H1 (cell line): ENCODE measurements at regions not wholly inside any gene's neighbourhood (a gene's known extent, or its start where the extent isn't known, plus 50 kb on each side); places are given as distances from the start of the nearest gene placed in this dataset.

ENCODE experiments used
- BCL11A ChIP-seq, 2 experiments: IDR thresholded peaks; one replicate each; pipeline ENCODE4 v1.6.1; 2011; ENCODE audit warnings: low read depth in 2 of 2, low read length in 2 of 2, mild to moderate bottlenecking in 2 of 2
- JUN ChIP-seq: IDR thresholded peaks from 2 replicates; pipeline ENCODE4 v1.6.1; 2011; ENCODE audit warnings: low read depth, mild to moderate bottlenecking, improper control_type of control experiment, low read length
- POLR2AphosphoS5 ChIP-seq: IDR thresholded peaks from 2 replicates; pipeline ENCODE4 v1.6.1; 2011; ENCODE audit warnings: low read depth, low read length
- RBBP5 ChIP-seq: IDR thresholded peaks from 2 replicates; pipeline ENCODE4 v1.7.1; 2012; ENCODE audit warnings: low read depth, mild to moderate bottlenecking, inconsistent platforms, low read length, moderate library complexity, borderline replicate concordance
- TF ChIP-seq, protein P1 (sequence below): IDR thresholded peaks from 2 replicates; pipeline ENCODE4 v1.6.1; 2012; ENCODE audit warnings: inconsistent platforms
- TF ChIP-seq, protein P2 (sequence below), 3 experiments: IDR thresholded peaks; 1 replicate in 2 of 3; 2 replicates in 1 of 3; pipeline versions ENCODE4 v1.5.1 to v1.6.1; 2011; ENCODE audit warnings: low read length in 3 of 3, mild to moderate bottlenecking in 3 of 3, inconsistent platforms in 2 of 3, low read depth in 1 of 3, moderate library complexity in 1 of 3; ENCODE audit not compliant: insufficient read depth in 1 of 3; ENCODE audit errors: control extremely low read depth in 1 of 3
- TF ChIP-seq, protein P3 (sequence below): IDR thresholded peaks from 2 replicates; pipeline ENCODE4 v1.6.1; 2011; ENCODE audit warnings: low read depth, mild to moderate bottlenecking, low read length; ENCODE audit not compliant: insufficient read depth

DNA sequence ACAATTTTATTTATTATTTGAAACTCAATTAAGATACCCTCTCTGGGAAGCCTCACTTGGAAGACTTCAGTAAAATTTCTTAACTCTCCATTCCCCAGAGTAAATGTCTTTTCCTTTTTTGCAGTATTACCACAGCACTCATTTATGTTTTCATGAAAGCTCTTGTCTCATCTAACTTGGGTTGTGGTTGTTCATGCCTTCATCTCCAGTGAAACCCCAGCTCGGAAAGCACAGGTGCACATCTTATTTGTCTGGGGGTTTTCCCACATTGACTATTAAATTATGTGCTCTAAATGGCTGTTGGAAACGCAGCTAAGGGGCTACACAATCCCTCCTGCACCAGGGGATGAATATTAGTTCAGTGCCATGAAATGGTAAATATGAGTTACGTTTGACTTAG, 954.2 kb upstream of the RAG2 start:
- TF ChIP-seq JUN (no peak), RBBP5 (no peak), POLR2AphosphoS5 (no peak), BCL11A (IDR thresholded peaks at IDR 0.05; ENCODE audit: low read depth in 2 of 2, low read length in 2 of 2) (no peak)
- TF ChIP-seq, protein P1, sequence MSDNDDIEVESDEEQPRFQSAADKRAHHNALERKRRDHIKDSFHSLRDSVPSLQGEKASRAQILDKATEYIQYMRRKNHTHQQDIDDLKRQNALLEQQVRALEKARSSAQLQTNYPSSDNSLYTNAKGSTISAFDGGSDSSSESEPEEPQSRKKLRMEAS: no peak
- TF ChIP-seq, protein P2, sequence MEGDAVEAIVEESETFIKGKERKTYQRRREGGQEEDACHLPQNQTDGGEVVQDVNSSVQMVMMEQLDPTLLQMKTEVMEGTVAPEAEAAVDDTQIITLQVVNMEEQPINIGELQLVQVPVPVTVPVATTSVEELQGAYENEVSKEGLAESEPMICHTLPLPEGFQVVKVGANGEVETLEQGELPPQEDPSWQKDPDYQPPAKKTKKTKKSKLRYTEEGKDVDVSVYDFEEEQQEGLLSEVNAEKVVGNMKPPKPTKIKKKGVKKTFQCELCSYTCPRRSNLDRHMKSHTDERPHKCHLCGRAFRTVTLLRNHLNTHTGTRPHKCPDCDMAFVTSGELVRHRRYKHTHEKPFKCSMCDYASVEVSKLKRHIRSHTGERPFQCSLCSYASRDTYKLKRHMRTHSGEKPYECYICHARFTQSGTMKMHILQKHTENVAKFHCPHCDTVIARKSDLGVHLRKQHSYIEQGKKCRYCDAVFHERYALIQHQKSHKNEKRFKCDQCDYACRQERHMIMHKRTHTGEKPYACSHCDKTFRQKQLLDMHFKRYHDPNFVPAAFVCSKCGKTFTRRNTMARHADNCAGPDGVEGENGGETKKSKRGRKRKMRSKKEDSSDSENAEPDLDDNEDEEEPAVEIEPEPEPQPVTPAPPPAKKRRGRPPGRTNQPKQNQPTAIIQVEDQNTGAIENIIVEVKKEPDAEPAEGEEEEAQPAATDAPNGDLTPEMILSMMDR (IDR thresholded peaks at IDR 0.05; ENCODE audit: control extremely low read depth in 1 of 3, insufficient read depth in 1 of 3, low read depth in 1 of 3, low read length in 3 of 3): no peak
- TF ChIP-seq, protein P3, sequence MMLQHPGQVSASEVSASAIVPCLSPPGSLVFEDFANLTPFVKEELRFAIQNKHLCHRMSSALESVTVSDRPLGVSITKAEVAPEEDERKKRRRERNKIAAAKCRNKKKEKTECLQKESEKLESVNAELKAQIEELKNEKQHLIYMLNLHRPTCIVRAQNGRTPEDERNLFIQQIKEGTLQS: no peak
